ENCODE measurements at regions not wholly inside any gene's neighbourhood (a gene's known extent, or its start where the extent isn't known, plus 50 kb on each side); places are given as distances from the start of the nearest gene placed in this dataset.

DNA sequence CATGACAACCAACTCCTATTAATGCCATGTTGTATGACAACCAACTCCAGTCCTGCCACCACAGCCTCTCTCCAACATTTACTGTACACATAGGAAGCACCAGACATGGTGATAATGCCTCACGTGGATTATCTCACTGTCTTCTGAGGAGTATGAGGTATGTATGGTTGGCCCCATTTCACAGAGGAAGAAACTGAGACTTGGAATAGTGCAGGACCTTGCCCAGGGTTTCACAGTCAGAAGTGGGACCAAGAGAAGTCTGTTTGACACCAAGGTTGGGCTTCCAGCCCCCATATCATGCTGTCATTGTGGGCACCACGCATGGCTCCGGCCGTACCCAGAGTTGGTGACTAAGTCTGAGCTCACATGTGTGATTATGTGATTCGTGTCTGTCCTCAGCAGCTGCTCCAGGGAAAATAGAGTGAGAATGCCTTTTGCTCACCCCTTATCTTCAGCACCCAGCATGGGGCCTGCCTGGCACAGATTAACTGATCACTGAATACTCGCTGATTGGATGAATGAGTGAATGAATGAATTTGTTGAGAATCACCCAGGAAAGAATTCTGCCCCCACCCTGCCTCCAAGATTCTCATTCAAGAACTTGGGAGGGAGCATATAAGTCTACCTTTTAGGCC is 204.1 kb upstream of the NLRP1 start:
- DNase-seq, result no peak

DNA sequence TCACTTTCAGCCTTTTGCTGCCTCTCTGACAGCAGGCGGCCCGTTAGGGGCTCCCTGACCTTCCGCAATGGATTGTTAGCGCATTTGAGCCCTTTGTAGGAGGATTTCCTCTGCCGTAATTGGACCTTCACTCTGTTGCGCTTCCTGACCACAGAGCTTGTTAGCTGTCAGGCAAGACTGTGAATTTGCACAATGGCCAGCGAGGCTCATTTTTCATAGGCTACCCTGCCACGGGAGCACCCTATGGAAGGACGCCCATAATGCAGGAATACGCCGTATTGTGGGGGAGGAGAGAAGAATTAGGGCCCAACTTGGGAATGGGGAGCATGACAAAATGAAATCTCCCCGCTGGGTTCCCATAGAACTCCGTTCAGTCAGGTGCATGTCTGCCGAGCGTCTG is 205.2 kb upstream of the NLRP1 start:
- DNase-seq, result no peak

DNA sequence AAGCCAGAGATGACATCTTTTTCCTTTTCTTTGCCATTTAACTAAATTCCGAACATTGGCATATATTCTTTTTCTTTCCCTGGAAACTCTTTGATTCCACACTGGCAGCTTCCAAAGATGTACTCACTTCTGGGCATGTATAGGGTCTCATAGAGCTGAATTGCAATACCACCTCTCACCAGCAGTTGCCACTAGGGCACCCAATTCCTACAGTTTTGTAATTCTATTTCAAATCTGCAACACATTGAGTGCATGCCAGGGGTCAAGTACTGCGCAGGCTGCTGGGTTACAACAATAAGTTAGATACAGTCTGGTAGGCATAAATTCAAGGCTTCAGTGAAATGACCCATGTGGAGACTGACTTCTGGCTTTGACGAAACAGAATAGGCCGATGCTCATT is 208.8 kb upstream of the NLRP1 start:
- no peak for DNase-seq

DNA sequence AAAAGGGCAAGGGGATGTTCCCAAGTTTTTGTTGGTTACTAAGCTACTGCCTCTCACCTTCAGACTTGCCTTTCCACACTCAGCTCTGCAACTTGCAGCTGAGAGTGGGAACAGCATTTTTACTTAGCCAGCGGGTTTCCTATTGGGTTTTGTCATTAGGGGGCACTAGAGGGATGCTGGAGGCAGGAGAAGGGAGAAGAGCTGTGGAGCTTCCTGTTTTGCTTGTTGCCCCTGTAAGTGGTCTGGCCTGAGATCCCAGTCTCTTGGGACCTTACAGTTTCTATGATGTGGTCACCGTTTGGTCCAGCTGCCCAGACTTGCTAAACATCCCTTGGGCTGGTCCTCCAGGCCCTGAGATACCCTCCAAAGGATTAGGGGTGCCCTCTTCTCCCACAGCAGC is 209.6 kb upstream of the NLRP1 start:
- DNase-seq, result peak in 1 of 2 experiments; percentile 30

DNA sequence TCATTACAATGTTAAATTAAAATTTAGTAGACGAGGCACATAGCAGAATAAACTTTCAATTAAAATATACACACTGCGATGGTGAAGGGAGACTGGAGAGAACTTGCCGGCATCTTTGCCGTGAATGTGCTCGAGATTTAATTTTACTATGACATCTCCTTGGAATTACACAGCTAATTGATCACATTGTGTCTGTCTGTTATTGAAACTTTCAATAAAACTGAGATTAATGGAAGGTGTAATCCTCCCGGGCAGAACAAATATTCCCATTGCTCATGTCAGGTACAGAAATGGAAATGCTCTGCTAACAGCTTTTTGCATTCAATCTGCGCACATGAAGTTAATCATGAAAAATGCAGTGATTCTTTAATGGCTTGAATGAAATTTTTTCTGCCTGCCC is 210.1 kb upstream of the NLRP1 start:
- no peak for DNase-seq

DNA sequence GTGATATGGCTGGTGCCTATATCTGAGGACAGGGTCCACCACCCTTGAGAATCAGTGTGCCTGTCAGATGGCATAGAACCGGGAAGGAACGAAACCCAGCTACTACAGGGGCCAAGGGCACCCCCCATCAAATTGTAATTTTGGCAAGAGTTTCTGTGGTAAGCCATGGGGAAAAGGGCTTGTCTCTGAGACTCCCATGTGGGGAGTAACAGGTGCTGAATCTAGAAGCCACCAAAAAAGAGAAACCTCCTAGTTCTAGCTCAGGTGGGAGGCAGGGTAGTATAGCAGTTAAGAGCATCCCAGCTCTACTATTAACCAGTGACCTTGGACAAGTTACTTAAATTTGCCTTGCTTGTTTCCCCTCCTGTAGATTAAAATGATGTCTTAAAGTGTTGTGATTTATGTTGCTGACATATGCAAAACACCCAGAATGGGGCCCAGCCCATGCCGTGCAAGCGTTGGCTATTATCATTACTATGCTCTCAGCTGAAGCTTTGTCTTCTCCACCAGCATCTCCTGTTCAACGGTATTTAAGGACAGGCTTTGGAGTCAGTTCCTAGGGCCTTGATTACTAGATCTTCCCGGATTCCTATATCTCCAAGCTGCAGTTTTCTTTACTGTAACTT is 210.7 kb upstream of the NLRP1 start:
- no peak for DNase-seq

DNA sequence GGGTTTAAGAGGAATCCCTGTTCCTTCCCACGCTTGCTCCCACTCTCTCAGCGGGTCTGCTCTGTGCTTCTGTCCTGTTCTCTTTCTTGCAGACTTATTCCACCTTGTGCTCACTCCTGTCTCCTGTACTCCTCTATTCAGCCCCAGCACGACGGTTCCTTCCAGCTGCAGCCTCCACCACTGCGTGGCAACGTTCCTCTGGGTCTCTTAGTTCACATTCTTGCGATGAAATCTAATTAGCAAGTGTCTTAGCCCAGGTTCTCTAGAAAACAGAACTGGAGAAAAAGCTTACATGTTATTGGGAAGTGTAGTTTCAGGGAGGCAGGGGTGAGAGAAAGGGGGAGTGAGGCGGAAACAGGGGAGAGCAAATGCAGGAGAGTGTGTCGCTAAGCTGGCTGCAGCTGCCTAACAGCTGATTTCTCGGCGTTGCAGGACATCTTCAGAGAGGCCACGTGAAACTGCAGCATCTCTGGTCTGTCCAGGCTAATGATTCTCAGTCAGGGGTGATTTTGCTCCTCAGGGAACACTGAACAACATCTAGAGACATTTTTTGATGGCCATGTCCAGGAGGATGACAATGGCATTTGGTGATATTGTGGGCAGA is 213.2 kb upstream of the NLRP1 start:
- DNase-seq, result no peak

DNA sequence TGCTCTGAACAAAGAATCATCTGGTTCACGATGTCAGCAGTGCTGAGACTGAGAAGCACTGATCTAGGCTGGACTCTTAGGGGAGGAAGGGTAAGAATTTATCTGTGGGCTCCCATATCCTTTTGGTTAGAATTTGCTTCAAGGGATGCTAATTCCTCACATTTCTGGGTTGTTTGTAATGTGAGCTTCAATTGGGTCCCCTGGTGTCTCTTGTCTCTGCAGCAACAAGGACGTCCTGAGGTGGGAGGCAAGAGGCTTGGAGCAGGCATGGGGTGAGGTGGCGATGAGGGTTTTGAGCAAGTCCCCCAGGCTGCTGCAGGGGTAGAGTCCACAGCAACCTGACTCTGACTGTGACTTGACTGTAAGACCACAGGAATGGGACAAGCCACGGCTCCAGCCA is 213.8 kb upstream of the NLRP1 start:
- no peak for DNase-seq

DNA sequence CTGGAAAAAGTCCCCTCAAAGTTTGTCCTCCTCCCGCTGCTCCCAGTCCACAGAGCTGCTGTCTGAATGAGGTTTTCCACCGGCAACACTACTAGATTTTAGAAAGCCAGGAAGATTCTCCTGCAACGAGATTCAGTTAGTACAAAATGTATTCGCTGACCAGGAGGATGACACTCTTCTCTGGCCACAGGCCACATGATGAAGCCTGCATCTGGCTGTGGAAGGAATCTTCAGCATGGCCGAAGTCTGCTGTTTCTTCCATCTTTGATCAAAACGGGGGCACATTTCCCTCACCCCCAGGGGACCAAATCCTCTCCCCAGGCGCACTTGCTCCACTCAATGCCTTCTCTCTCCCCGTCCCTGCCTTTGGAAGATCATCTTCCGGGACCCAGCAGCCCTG is 215.8 kb upstream of the NLRP1 start:
- no peak for DNase-seq

DNA sequence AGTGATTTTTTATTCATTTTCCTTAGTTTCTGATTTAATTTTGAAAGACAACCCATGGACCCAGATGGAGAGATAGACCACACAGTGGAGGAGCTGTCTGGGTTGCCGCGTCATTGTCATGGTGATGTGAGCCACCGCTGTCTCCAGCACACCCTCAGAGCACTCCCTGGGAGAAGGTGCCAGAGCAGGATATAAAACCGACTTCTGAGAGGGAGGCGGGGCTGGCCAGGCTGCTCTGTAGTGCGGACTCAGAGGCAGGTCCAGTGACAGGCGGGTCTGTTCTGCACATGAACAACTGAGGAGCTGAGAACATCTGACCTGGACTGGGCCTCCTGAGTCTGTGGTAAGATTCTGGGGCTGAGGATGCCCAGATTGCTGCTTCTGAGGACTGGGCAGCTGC is 216.3 kb upstream of the NLRP1 start:
- no peak for DNase-seq

DNA sequence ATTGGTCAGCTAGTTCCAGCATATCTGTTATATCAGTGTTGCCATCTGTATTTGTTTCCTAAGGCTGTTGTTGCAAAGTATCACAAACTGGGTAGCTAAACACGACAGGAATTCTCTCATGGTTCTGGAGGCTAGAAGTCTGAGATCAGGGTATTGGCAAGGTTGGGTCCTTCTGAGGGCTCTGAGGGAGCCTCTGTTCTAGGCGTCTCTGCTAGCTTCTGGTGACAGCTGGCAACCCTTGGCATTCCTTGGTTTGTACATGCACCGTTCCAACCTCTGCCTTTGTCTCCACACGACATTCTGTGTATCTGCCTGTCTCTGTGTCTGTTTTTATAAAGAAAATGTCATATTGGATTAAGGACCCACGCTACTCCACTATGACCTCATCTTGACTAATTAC is 219.9 kb upstream of the NLRP1 start:
- no peak for DNase-seq

DNA sequence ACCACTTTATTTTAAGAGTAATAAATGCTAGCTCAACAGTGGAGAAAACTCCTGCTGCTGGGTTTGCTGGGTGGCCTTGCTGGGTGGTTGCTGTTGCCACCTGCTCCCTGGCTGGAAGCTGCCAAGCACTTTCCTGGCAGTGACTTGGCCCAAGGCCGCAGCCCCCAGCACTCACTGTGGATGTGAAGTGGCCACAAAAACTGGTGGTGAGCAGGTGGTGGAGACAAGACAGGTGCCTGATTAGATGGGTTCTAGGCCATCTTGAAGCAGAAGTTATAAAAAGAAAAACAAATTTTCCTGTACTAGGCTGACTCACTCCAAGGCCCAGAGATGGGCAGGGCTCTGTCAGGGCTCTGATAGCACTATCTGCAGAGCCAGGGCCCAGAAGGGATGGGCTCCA is 224.7 kb upstream of the NLRP1 start:
- no peak for DNase-seq

DNA sequence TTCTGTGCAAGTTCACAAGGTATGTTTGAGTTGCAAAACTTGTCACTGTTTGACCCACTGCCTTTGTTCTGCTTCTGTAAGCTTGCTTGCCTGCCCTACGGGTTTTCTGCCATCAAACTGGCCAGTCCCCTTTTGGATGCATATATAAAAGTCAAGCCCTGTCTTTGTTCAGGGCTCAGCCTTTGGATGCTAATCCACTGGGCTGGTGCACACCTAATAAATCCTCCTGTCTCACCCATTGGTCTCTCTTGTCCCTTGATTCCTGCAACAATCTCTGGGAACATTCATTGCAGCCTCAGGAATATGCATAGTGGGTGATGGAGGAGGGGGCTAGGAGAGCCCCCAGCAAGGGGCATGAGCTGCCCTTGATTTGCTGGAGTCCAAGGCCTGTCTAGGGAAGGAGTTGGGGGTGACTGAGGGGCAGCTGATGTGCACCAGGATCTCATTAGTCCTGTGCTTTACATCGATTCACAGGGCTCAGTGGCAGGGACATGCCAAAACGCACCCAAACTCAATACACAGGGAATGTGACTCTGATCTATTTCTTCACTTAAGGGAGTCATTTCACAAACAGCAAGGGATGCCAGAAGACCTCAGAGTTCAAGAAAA is 225.4 kb upstream of the NLRP1 start:
- no peak for DNase-seq

DNA sequence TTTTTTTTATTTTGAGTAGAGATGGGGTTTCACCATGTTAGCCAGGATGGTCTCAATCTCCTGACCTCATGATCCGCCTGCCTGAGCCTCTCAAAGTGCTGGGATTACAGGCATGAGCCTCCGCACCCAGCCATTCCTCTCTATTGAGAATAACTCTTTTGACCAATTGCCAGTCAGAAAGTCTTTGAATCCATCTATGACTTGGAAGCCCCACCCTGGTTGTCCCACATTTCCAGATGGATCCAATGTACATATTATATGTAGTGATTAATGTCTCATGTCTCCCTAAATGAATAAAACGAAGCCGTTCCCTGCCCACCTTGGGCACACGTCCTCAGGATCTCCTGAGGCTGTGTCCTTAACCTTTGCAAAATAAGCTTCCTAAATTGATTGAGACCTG is 228.3 kb upstream of the NLRP1 start:
- DNase-seq, result no peak

DNA sequence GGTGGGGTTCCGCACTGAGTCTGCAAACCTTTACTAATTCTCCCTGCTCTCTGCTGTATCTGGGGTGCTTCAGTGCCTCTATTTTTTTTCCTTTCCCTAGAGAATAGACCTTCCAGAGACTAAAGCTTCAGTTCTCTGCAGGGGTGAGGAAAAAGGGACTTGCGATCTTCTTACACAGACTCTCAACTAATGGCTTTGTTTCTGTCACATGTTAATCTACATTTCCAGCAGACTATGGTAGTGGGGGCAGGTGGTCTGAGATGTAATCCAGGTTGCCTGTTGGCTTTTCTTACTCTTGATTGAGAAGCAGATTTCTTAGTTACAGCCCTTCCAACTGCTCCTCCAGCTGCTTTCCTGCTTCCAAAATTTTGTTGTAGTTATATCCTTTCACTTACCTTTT is 229.0 kb upstream of the NLRP1 start:
- DNase-seq, result no peak

DNA sequence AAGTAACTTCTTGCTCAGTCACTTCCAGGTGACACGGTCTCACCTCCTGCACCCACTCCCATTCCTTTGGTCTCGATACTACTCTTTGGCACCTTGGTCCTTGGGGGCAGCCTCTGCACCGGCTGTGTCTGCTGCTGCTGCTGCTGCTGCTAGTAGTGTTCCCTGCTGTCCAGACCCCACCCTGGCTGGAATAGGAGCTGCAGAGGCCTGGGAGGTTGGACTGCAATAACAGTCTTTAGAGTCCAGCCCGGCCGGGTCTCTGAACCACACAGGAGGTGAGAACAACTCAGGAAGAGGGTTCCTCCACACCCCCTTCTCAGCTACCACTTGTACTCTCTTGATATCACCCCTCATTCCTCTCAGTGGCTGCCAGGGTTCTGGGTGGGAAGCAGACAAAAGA is 231.1 kb upstream of the NLRP1 start:
- no peak for DNase-seq

DNA sequence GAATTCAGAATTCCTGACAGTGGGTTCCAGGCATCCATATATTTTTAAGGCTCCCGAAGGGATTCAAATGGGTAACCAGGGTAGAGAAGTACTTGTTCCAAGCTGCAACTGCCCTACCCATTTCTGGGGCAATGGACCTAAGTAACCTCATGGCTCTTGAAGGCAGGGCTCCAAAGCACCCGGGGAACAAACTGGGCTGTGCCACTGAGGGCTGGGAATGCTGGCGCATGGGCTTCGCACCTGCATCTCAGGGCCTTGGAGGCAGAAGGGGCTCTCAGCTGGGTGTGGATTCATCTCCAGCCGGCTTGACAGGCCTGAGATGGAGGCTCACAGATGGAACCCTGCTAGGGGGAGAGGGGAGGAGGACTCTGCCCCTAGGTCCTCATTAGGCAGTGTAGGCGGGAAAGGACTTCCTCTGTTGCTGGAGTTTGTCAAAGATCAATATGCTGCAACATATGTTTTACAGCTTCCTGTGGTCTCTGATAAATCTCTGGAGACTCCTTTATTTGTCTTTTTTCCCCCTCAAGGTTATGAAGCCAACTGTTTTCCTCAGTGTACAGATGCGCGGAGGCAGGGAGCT is 232.3 kb upstream of the NLRP1 start:
- DNase-seq, result no peak

DNA sequence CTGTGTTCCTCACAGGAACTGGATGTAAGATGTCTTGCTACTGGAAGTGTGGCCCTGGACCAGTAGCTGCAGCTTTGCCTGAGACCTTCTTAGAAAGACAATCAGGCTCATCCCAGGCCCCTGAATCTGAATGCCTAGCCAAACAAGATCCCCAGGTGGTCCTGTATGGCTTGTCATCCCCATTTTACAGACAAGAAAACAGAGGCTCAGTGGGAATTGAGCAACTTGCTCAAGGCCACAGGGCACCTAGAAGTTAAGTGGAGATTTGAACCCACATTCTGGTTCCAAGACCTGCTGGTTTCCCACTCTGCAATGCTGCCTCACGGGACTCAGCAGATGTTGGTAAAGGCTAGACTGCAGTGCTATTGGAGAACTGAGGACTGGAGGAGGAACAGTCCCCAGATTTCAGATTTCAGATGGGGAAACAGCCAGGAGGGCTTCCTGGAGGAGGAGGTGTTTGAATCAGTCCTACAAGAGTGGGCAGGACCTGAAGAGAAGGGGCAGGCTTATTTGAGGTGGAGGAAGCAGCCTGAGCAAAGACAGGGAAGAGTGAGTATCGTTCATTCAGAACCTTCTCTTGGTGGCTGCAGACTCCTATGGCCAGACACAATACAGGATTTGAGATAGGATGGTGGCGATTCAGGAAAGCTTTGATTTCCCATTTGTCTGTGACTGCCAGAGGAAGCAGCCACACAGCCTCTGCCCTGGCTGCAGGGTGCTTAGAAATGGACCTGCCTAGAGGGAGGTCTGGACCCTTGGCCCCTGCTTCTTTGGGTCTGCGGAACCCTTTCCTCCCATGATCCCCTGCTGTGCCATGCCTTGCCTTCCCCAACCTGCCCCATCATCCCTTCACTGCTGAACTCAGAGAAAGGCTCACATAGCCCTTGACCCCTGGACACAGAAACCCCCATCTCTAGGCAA is 233.4 kb upstream of the NLRP1 start:
- DNase-seq, result no peak

DNA sequence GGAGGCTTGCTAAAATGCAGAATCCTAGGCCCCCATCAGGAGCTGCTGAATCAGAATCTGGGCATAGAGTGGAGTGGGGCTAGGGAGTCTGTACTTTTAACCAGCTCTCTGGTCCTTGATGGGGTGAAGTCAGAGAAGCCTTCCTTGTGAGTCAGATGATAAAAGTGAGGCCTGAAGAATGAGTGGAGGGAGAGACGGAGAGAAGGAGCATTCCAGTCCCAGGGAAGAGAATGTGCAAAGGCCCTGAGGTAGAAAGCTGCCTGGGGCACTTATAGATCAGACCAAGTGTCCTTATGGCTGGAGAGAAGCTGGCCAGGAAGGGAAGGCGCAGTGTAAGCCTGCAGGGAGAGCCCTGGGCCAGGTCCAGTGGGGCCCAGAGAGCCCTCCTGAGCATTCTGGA is 235.1 kb upstream of the NLRP1 start:
- DNase-seq, result no peak

DNA sequence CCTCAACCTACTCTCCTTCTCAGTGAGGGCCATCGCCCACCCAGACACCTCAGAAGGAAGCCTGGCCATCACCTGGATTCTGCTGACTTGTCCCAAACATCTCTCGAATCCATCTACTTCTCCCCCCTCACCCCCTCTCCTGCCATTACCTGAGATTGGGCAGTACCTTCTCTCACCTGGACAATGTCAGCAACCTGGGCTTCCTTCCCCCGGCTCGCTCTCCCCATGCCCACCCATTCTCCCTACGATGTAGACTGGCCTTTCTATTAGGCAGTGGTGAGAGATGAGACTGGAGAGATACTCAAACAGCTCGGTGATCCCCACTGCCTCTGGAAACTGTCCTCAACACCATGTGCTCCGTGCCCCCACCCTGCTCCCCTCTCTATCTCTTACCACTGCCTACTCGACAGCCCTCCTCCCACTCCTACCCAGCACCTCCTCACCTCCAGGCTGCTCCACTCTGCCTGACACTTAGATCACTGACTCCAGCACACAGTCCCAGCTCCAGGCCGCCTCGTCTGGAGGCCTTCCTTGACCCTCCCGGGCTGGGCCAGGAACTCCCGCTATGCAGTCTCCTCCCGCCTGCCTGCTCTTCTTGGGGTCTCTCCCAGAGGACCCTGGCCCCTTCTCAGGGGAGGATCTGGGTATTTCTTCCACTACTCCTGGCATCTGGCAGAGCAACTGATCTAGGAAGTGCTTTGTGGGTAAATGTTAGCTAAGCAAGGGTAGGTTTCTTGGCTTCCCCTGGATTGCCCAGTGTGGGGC is 235.8 kb upstream of the NLRP1 start:
- no peak for DNase-seq

DNA sequence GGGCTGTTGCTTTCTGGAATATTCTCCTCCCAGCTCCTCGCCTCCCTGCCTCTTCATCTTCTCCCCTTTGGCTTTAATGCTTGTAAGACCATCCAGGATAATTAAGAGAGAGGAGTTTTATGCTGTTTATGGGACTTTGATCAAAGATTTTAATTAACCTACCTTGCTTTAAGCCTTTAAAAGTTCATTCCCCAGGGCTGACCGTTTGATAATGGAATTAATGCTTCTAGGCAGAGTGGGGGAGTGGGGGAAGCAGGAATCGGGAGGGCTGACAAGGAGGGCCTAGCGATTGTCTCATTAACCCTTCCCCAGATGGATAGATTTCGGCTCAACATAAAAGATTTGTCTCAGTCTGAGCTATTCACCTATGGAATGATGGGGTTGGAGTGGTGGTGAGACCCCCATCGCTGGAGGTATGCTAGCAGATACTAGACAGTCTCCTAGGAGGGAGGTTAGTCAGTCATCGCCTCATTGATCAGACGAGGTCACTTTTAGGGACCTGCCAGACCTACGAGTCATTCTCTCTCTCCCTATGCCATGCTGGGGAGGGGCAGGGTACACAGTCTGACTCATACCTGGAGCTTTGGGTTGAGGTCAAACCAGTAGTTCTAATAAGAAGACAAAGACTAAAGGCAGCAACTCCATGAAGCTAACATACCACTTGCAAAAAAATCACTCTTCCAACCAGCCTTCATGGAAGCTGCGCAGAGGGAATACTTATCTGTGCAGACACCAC is 236.6 kb upstream of the NLRP1 start:
- DNase-seq, result peak in 1 of 2 experiments; percentile 36
